ENCODE measurements at regions not wholly inside any gene's neighbourhood (a gene's known extent, or its start where the extent isn't known, plus 50 kb on each side); places are given as distances from the start of the nearest gene placed in this dataset.

DNA sequence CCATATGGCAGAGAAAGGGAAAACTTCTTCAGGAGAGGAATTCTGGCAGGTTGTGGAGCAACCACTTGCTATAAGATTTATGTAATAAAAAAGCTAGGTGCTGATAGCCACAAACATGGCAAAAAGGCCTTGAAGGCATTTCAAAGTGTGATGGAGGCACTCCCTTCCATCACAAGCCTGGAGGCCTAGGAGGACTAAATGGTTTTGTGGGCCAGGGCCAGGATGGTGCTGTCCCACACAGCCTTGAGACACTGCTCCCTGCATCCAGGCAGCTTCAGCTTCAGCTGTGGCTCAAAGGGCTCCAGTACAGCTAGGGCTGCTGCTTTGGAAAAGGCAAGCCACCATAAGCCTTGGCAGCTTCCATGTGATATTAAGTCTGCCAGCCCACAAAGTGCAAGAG, 632.8 kb downstream of the BRINP1 start:
- Histone ChIP-seq H3K27me3 (ENCODE audit: insufficient read depth, low read depth, low read length) (no peaks in the 10 kb centered on the region), H4K20me1 (ENCODE audit: insufficient read depth) (no peaks in the 10 kb centered on the region), H3K4me2 (ENCODE audit: low read length) (no peak overlapping the region), H3K9me2 (ENCODE audit: insufficient read depth, low read length) (no peaks in the 10 kb centered on the region), H3F3A (ENCODE audit: insufficient read depth, low read length, poor library complexity, severe bottlenecking) (no peaks in the 10 kb centered on the region), H3K79me2 (replicated peaks; ENCODE audit: insufficient read depth, low read length) (no peaks in the 10 kb centered on the region), H3K9ac (ENCODE audit: low read length) (no peak overlapping the region), H2AFZ (ENCODE audit: low read depth, low read length) (no peak overlapping the region), H3K36me3 (ENCODE audit: insufficient read depth, low read length) (no peaks in the 10 kb centered on the region), H3K9me3 (ENCODE audit: low read length) (no peaks in the 10 kb centered on the region), H3K27ac (ENCODE audit: low read length) (no peak overlapping the region), H3K4me3 (ENCODE audit: low read length) (no peak overlapping the region)
- TF ChIP-seq EZH2 (IDR thresholded peaks at IDR 0.05; ENCODE audit: borderline replicate concordance, insufficient read depth, low read length, poor library complexity, severe bottlenecking) (no peak), RAD21 (conservative IDR thresholded peaks at IDR 0.05) (no peak), MXI1 (conservative IDR thresholded peaks at IDR 0.05; ENCODE audit: poor library complexity, severe bottlenecking) (no peak), POLR2AphosphoS5 (IDR thresholded peaks at IDR 0.05) (no peak), EP300 (conservative IDR thresholded peaks at IDR 0.05; ENCODE audit: poor library complexity, severe bottlenecking) (no peak), TAF1 (IDR thresholded peaks at IDR 0.05; ENCODE audit: low read depth) (no peak), SMC3 (conservative IDR thresholded peaks at IDR 0.05; ENCODE audit: poor library complexity) (no peak), CTCF (IDR thresholded peaks at IDR 0.05; ENCODE audit: poor library complexity, severe bottlenecking) (no peak)
- TF ChIP-seq, protein P1, sequence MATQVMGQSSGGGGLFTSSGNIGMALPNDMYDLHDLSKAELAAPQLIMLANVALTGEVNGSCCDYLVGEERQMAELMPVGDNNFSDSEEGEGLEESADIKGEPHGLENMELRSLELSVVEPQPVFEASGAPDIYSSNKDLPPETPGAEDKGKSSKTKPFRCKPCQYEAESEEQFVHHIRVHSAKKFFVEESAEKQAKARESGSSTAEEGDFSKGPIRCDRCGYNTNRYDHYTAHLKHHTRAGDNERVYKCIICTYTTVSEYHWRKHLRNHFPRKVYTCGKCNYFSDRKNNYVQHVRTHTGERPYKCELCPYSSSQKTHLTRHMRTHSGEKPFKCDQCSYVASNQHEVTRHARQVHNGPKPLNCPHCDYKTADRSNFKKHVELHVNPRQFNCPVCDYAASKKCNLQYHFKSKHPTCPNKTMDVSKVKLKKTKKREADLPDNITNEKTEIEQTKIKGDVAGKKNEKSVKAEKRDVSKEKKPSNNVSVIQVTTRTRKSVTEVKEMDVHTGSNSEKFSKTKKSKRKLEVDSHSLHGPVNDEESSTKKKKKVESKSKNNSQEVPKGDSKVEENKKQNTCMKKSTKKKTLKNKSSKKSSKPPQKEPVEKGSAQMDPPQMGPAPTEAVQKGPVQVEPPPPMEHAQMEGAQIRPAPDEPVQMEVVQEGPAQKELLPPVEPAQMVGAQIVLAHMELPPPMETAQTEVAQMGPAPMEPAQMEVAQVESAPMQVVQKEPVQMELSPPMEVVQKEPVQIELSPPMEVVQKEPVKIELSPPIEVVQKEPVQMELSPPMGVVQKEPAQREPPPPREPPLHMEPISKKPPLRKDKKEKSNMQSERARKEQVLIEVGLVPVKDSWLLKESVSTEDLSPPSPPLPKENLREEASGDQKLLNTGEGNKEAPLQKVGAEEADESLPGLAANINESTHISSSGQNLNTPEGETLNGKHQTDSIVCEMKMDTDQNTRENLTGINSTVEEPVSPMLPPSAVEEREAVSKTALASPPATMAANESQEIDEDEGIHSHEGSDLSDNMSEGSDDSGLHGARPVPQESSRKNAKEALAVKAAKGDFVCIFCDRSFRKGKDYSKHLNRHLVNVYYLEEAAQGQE (IDR thresholded peaks at IDR 0.05; ENCODE audit: borderline replicate concordance) = no peak

DNA sequence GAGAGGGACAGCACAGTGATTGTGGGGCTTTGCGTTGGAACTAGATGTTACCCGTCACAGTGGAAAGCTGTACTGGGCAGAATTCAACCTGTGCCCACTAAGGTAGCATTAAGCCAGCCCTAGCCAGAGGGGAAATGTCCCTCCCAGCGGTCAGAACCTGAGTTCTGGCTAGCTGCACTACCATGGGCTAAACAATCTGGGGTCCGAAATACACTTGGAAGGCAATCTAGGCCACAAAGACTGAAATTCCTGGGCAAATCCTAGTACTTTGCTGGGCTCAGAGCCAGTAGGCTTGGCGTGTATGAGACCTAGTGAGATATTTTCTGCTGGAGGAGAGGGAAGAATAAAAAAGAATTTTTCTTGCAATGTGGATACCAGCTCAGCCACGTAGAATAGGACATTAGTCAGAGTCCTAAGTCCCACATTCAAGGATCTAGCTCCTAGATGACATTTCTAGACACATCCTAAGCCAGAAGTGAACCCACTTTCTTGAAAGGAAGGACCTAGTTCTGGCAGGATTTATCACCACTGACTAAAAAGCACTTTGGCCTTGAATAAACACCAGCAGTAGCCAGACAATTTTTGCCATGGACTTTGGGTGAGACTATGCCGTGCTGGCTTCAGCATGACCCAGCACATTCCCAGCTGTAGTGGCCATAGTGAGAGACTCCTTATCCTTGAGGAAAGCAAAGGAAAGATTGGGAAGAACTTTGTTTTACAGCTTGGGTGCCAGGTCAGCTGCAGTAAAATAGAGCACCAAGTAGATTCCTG, 618.0 kb downstream of the BRINP1 start:
- no peaks in the 10 kb centered on the region for H3K9me2 ChIP-seq (ENCODE audit: insufficient read depth, low read length)
- no peaks in the 10 kb centered on the region for H4K20me1 ChIP-seq (ENCODE audit: insufficient read depth)
- TF ChIP-seq CTCF (IDR thresholded peaks at IDR 0.05; ENCODE audit: poor library complexity, severe bottlenecking) (no peak), POLR2AphosphoS5 (IDR thresholded peaks at IDR 0.05) (no peak), EZH2 (IDR thresholded peaks at IDR 0.05; ENCODE audit: borderline replicate concordance, insufficient read depth, low read length, poor library complexity, severe bottlenecking) (no peak), SMC3 (conservative IDR thresholded peaks at IDR 0.05; ENCODE audit: poor library complexity) (no peak), RAD21 (conservative IDR thresholded peaks at IDR 0.05) (no peak), EP300 (conservative IDR thresholded peaks at IDR 0.05; ENCODE audit: poor library complexity, severe bottlenecking) (no peak), TAF1 (IDR thresholded peaks at IDR 0.05; ENCODE audit: low read depth) (no peak), MXI1 (conservative IDR thresholded peaks at IDR 0.05; ENCODE audit: poor library complexity, severe bottlenecking) (no peak)
- TF ChIP-seq, protein P1 (IDR thresholded peaks at IDR 0.05; ENCODE audit: borderline replicate concordance) = no peak
- no peak overlapping the region for H3K4me2 ChIP-seq (ENCODE audit: low read length)
- no peak overlapping the region for H3K4me3 ChIP-seq (ENCODE audit: low read length)
- peaks cover 3% of the 10 kb centered on the region for H3K9me3 ChIP-seq (ENCODE audit: low read length)
- no peak overlapping the region for H2AFZ ChIP-seq (ENCODE audit: low read depth, low read length)
- H3K79me2 ChIP-seq (replicated peaks; ENCODE audit: insufficient read depth, low read length) = no peaks in the 10 kb centered on the region
- no peak overlapping the region for H3K27ac ChIP-seq (ENCODE audit: low read length)
- no peak overlapping the region for H3K9ac ChIP-seq (ENCODE audit: low read length)
- no peaks in the 10 kb centered on the region for H3F3A ChIP-seq (ENCODE audit: insufficient read depth, low read length, poor library complexity, severe bottlenecking)
- no peaks in the 10 kb centered on the region for H3K36me3 ChIP-seq (ENCODE audit: insufficient read depth, low read length)
- no peaks in the 10 kb centered on the region for H3K27me3 ChIP-seq (ENCODE audit: insufficient read depth, low read depth, low read length)

All from neural cell (in vitro differentiated cells).